Activated CD8-positive, alpha-beta memory T cell treated with anti-CD3 and anti-CD28 coated beads, Interleukin-2, amount 10 ng/mL, durations not matched to agents 7 days and 5 days (primary cell): ENCODE measurements at regions not wholly inside any gene's neighbourhood (a gene's known extent, or its start where the extent isn't known, plus 50 kb on each side); places are given as distances from the start of the nearest gene placed in this dataset.

Experiments used
- ATAC-seq: fragments of 150-1000 bp; cut with Tn5 transposase; one replicate; pipeline ENCODE4 v1.10.0; 2021; ENCODE audit warnings: moderate library complexity
- CTCF ChIA-PET: fragments of 350-600 bp; sonication (Branson Sonifier 250); formaldehyde crosslinking; loops from one replicate; lab custom pipeline; 2021; ENCODE audit warnings: antibody characterized with exemption; lab: Charles Lee
- DNase-seq: peaks from one replicate; pipeline ENCODE4 v3.0.0-alpha.2; 2020
- H3K27ac Mint-ChIP-seq: one replicate; pipeline ENCODE4 v1.8.0; 2021; ENCODE audit warnings: mild to moderate bottlenecking, mixed read lengths
- H3K27me3 Mint-ChIP-seq: one replicate; pipeline ENCODE4 v1.8.0; 2021; ENCODE audit warnings: mixed read lengths
- H3K36me3 Mint-ChIP-seq: one replicate; pipeline ENCODE4 v1.8.0; 2021; ENCODE audit warnings: mild to moderate bottlenecking, mixed read lengths
- H3K4me1 Mint-ChIP-seq: one replicate; pipeline ENCODE4 v1.8.0; 2021; ENCODE audit warnings: mixed read lengths
- H3K4me3 Mint-ChIP-seq: one replicate; pipeline ENCODE4 v1.8.0; 2021; ENCODE audit warnings: mild to moderate bottlenecking, moderate library complexity, mixed read lengths
- H3K9me3 Mint-ChIP-seq: one replicate; pipeline ENCODE4 v1.8.0; 2022; ENCODE audit warnings: low read depth, mixed read lengths

DNA sequence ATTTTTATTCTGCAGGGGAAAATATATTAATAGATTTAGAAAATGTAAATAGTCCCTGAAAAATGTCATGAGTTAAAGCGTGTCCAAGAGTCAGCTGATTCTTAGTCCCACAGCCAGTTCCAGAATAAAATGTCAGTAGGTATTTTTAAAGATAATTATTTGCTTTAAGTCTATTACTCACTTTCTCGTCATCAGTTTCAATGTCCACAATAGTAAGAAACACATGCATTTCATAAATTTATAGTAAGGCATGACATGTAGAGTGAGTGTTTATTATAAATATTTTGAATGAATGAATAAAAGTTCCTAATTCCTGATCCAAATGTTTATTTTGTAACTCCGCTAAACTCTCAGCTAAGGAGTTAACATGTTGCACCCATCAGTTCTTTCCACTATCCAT is 1044.0 kb upstream of the PIK3C3 start:
- Mint-ChIP-seq H3K9me3 (peaks cover 11% of the 10 kb centered on the region), H3K27me3 (no peaks in the 10 kb centered on the region), H3K4me3 (no peak overlapping the region), H3K36me3 (no peaks in the 10 kb centered on the region), H3K27ac (no peak overlapping the region), H3K4me1 (no peaks in the 10 kb centered on the region)
- ATAC-seq (no peak), DNase-seq (no peak)
- CTCF ChIA-PET, result no interaction called here

GRCh38 chr18:40907842-40908241 is 1047.2 kb upstream of the PIK3C3 start:
- Mint-ChIP-seq H3K27me3 (no peaks in the 10 kb centered on the region), H3K9me3 (peaks cover 6% of the 10 kb centered on the region), H3K36me3 (no peaks in the 10 kb centered on the region), H3K4me1 (no peaks in the 10 kb centered on the region), H3K27ac (no peak overlapping the region), H3K4me3 (no peak overlapping the region)
- ATAC-seq, result no peak
- CTCF ChIA-PET, result no interaction called here
- DNase-seq, result no peak

DNA sequence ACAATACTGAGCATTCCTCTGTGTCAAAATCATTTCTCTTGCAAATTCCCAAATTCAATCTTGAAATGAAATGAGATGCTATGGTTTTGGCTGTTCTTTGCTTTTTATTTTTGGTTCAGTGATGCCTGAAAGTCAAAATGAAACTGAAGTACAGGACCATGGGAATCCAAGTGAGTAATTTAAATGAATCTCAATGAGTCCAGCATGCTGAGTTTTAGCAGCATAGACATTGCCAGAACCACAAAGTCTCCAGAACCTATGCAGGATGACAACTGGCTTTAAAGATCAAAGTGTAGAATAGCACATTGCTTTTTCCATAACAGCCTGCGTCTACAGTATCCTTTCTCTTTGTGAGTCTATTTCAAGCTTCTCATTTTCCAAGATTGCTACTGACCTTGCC is 1050.7 kb upstream of the PIK3C3 start:
- CTCF ChIA-PET, result no interaction called here
- Mint-ChIP-seq H3K9me3 (peaks cover 7% of the 10 kb centered on the region), H3K4me1 (no peaks in the 10 kb centered on the region), H3K27me3 (no peaks in the 10 kb centered on the region), H3K27ac (no peak overlapping the region), H3K36me3 (no peaks in the 10 kb centered on the region), H3K4me3 (no peak overlapping the region)
- DNase-seq, result no peak
- ATAC-seq, result no peak

DNA sequence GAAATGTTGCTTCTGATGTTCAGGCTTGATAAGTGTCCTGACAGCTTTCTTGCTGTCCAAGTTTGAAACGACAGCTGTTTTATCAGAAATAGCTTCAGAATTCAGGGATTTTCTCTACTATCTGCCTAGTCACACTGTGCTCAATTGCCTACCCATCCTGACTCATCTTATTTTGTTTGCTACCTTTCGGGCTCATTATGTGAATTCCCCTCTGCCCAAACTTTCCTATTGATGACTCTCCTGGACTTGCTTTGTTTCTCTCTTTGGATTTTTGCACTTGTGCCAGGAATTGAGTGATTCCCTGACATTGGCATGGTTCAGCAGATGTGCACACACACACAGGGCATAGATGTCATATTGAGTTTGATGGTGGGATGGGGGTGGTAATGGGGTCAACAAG is 1052.6 kb upstream of the PIK3C3 start:
- Mint-ChIP-seq H3K36me3 (no peaks in the 10 kb centered on the region), H3K4me3 (no peak overlapping the region), H3K27ac (no peak overlapping the region), H3K9me3 (peaks cover 10% of the 10 kb centered on the region), H3K4me1 (no peaks in the 10 kb centered on the region), H3K27me3 (no peaks in the 10 kb centered on the region)
- DNase-seq, result no peak
- ATAC-seq, result no peak
- CTCF ChIA-PET, result no interaction called here

DNA sequence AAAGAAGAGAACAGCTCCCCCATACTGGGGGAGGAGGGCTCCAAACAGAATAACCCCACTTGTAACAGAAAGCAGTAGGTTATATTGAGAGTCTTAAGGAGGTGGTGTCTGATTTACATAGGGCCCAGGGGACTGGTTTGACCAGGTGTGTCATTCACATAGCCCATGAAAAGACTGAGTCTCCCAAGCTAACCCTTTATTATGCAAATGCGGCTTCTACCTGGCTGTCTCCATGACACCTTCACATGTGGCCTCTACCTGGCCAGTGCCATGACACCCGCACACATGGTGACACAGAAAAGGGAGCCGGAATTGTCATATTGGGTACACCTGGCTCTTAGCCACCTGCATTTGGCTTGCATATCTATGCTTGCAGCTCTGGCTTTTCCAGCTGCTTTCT is 1057.2 kb upstream of the PIK3C3 start:
- CTCF ChIA-PET, result no interaction called here
- ATAC-seq, result no peak
- no peaks in the 10 kb centered on the region for H3K36me3 Mint-ChIP-seq

DNA sequence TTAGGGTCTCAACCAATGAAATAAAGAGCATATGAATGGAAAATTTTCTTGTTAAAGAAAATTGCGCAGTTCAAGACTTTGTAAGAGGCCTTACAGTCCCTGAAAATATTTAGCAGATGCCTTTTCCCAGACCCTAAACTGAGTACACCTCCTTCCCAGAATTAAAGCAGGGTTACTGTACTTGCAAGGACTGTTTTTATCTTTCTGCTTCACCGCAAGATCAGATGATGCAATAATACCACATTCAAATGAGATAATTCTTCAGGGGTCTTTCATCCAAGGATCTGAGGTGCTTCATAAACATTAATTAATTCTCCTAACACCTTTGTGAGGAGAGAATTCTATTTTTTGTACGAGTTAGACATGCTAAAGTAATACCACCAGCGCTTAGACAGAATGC is 1071.8 kb upstream of the PIK3C3 start:
- no peaks in the 10 kb centered on the region for H3K4me1 Mint-ChIP-seq
- ATAC-seq (no peak), DNase-seq (no peak)
- no peak overlapping the region for H3K4me3 Mint-ChIP-seq
- CTCF ChIA-PET, result no interaction called here
- peaks cover 18% of the 10 kb centered on the region for H3K9me3 Mint-ChIP-seq
- H3K27me3 Mint-ChIP-seq, result no peaks in the 10 kb centered on the region
- no peaks in the 10 kb centered on the region for H3K36me3 Mint-ChIP-seq
- H3K27ac Mint-ChIP-seq, result no peak overlapping the region

More for the DNA sequence above, 1057.2 kb upstream of the PIK3C3 start:
- no peak for DNase-seq
- no peaks in the 10 kb centered on the region for H3K27me3 Mint-ChIP-seq
- H3K9me3 Mint-ChIP-seq, result peaks cover 15% of the 10 kb centered on the region
- H3K4me3 Mint-ChIP-seq, result no peak overlapping the region
- H3K4me1 Mint-ChIP-seq, result no peaks in the 10 kb centered on the region
- H3K27ac Mint-ChIP-seq, result no peak overlapping the region

DNA sequence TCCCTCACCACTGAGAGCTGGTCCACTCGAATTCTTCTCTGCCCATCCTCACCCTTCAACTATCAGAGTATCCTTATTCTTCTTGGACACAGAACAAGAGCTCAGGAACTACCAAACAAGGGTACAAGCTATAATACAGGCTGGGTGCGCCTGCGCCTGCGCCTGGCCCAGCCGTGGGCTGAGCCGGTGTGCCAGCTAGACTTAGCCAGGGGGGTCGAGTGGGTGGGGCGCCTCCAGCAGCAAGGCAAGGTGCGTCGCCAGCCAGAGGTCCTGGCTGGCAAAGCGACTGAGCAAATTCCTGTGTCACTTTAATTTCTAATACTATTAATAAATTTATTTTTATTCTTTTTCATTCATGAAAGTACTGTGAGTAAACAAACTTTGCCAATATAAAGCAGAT is 1072.6 kb upstream of the PIK3C3 start:
- no peaks in the 10 kb centered on the region for H3K4me1 Mint-ChIP-seq
- CTCF ChIA-PET, result no interaction called here
- peaks cover 15% of the 10 kb centered on the region for H3K9me3 Mint-ChIP-seq
- H3K27ac Mint-ChIP-seq, result no peak overlapping the region
- H3K27me3 Mint-ChIP-seq, result no peaks in the 10 kb centered on the region
- DNase-seq (no peak), ATAC-seq (no peak)
- H3K36me3 Mint-ChIP-seq, result no peaks in the 10 kb centered on the region
- no peak overlapping the region for H3K4me3 Mint-ChIP-seq

GRCh38 chr18:40878371-40878770 is 1076.7 kb upstream of the PIK3C3 start:
- no peak overlapping the region for H3K27ac Mint-ChIP-seq
- H3K9me3 Mint-ChIP-seq, result peaks cover 15% of the 10 kb centered on the region
- DNase-seq, result no peak
- H3K4me1 Mint-ChIP-seq, result no peaks in the 10 kb centered on the region
- CTCF ChIA-PET, result no interaction called here
- no peak overlapping the region for H3K4me3 Mint-ChIP-seq
- no peaks in the 10 kb centered on the region for H3K27me3 Mint-ChIP-seq
- ATAC-seq, result no peak
- no peaks in the 10 kb centered on the region for H3K36me3 Mint-ChIP-seq

DNA sequence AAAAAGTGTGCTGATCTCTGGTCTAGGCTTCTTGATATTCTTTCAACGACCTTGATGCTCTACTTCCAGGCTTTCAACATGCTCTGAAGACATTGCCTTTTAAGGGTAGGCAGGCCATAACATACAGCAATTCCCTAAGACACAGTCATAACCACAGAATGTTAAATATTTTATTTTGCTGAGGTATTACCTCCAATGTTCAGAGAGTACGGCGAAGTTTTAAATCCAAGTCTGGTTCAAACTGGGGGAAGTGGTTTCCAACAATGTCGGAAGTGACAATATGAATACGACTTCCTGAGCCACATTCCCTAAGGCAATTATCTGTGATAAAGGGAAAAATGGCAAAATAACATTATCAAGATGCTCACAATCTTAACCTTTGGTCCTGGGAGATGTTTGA is 1077.9 kb upstream of the PIK3C3 start:
- Mint-ChIP-seq H3K4me1 (no peaks in the 10 kb centered on the region), H3K27ac (no peak overlapping the region), H3K4me3 (no peak overlapping the region), H3K9me3 (peaks cover 15% of the 10 kb centered on the region), H3K36me3 (no peaks in the 10 kb centered on the region), H3K27me3 (no peaks in the 10 kb centered on the region)
- CTCF ChIA-PET, result no interaction called here
- DNase-seq (no peak), ATAC-seq (no peak)

DNA sequence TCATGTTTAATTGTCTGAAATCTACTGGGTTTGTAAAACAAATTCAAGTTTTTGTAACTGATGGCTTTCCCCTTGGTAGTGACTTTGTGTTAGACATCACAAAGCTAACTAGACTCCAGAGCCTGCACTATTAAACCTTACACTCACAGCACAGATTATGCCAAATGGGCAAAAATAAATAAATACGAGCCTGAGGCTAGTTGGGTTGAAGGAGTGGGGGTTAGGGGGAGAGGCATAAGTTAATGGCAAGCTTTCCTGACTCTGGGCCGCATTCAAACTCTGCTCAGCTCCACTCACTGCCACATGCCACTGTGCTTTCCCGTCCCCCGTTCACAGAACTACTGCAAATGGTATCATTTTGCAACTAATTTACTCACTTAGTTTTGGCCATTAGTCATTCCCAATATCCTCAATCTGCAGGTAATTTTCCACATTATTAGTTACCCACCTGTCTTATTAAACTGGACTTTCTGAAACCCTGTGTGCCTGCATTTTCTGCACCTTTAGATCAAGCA is 1079.9 kb upstream of the PIK3C3 start:
- Mint-ChIP-seq H3K27me3 (no peaks in the 10 kb centered on the region), H3K9me3 (peaks cover 10% of the 10 kb centered on the region), H3K4me3 (no peak overlapping the region), H3K4me1 (no peaks in the 10 kb centered on the region), H3K27ac (no peak overlapping the region), H3K36me3 (no peaks in the 10 kb centered on the region)
- ATAC-seq (no peak), DNase-seq (no peak)
- CTCF ChIA-PET, result no interaction called here

- no peaks in the 10 kb centered on the region for H3K27me3 Mint-ChIP-seq
- no peak overlapping the region for H3K4me3 Mint-ChIP-seq
- no peak for DNase-seq
- CTCF ChIA-PET, result no interaction called here
- no peak for ATAC-seq
- H3K4me1 Mint-ChIP-seq, result no peaks in the 10 kb centered on the region
- H3K27ac Mint-ChIP-seq, result no peak overlapping the region
- H3K36me3 Mint-ChIP-seq, result no peaks in the 10 kb centered on the region
- H3K9me3 Mint-ChIP-seq, result peaks cover 6% of the 10 kb centered on the region
Observed at GRCh38 chr18:40874233-40874632, 1080.8 kb upstream of the PIK3C3 start.

GRCh38 chr18:40868110-40868858 is 1086.8 kb upstream of the PIK3C3 start:
- CTCF ChIA-PET, result no interaction called here
- DNase-seq (no peak), ATAC-seq (no peak)
- H3K36me3 Mint-ChIP-seq, result no peaks in the 10 kb centered on the region
- no peaks in the 10 kb centered on the region for H3K4me1 Mint-ChIP-seq
- H3K27me3 Mint-ChIP-seq, result no peaks in the 10 kb centered on the region
- no peak overlapping the region for H3K27ac Mint-ChIP-seq
- H3K9me3 Mint-ChIP-seq, result peaks cover 7% of the 10 kb centered on the region
- H3K4me3 Mint-ChIP-seq, result no peak overlapping the region

- Mint-ChIP-seq H3K27me3 (no peaks in the 10 kb centered on the region), H3K9me3 (peaks cover 7% of the 10 kb centered on the region), H3K27ac (no peak overlapping the region), H3K4me1 (no peaks in the 10 kb centered on the region), H3K4me3 (no peak overlapping the region), H3K36me3 (no peaks in the 10 kb centered on the region)
- ATAC-seq, result no peak
- DNase-seq, result no peak
- CTCF ChIA-PET, result no interaction called here
Observed at GRCh38 chr18:40867459-40867858, 1087.6 kb upstream of the PIK3C3 start.

- Mint-ChIP-seq H3K27me3 (no peaks in the 10 kb centered on the region), H3K27ac (no peak overlapping the region), H3K9me3 (peaks cover 7% of the 10 kb centered on the region), H3K36me3 (no peaks in the 10 kb centered on the region), H3K4me3 (no peak overlapping the region), H3K4me1 (no peaks in the 10 kb centered on the region)
- CTCF ChIA-PET, result no interaction called here
- no peak for ATAC-seq
- no peak for DNase-seq
Observed at GRCh38 chr18:40866968-40867367, 1088.1 kb upstream of the PIK3C3 start.
